ENCODE measurements at regions not wholly inside any gene's neighbourhood (a gene's known extent, or its start where the extent isn't known, plus 50 kb on each side); places are given as distances from the start of the nearest gene placed in this dataset.

GRCh38 chr11:69969890-69970784 is 108.0 kb upstream of the ANO1 start:
- TF ChIP-seq, protein P1, sequence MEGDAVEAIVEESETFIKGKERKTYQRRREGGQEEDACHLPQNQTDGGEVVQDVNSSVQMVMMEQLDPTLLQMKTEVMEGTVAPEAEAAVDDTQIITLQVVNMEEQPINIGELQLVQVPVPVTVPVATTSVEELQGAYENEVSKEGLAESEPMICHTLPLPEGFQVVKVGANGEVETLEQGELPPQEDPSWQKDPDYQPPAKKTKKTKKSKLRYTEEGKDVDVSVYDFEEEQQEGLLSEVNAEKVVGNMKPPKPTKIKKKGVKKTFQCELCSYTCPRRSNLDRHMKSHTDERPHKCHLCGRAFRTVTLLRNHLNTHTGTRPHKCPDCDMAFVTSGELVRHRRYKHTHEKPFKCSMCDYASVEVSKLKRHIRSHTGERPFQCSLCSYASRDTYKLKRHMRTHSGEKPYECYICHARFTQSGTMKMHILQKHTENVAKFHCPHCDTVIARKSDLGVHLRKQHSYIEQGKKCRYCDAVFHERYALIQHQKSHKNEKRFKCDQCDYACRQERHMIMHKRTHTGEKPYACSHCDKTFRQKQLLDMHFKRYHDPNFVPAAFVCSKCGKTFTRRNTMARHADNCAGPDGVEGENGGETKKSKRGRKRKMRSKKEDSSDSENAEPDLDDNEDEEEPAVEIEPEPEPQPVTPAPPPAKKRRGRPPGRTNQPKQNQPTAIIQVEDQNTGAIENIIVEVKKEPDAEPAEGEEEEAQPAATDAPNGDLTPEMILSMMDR (conservative IDR thresholded peaks at IDR 0.05), result no peak
- TF ChIP-seq ZFX (IDR thresholded peaks at IDR 0.05), result no peak

Data from C4-2B (cell line).